Liver (tissue), 7 donors: ENCODE measurements at regions not wholly inside any gene's neighbourhood (a gene's known extent, or its start where the extent isn't known, plus 50 kb on each side); places are given as distances from the start of the nearest gene placed in this dataset.

Source experiments
- DNase-seq: peaks from one replicate; pipeline ENCODE4 v3.0.0-alpha.2; 2017; ENCODE audit warnings: low spot score
- H3K27ac ChIP-seq, 2 donors: one replicate each; pipeline ENCODE4 v1.7.0; 2013; ENCODE audit warnings: inconsistent platforms in 2 of 2, low read length in 2 of 2, control low read depth in 1 of 2, low read depth in 1 of 2, mild to moderate bottlenecking in 1 of 2
- H3K27me3 ChIP-seq, 4 donors: one replicate each; pipeline versions ENCODE4 v1.6.1 to v1.7.0; 2013; ENCODE audit warnings: low read length in 3 of 4, inconsistent platforms in 1 of 4, mild to moderate bottlenecking in 1 of 4, moderate library complexity in 1 of 4; ENCODE audit not compliant: control insufficient read depth in 4 of 4, insufficient read depth in 4 of 4
- H3K36me3 ChIP-seq, 4 donors: one replicate each; pipeline versions ENCODE4 v1.6.1 to v1.7.0; 2013; ENCODE audit warnings: low read length in 3 of 4, mild to moderate bottlenecking in 3 of 4, low read depth in 1 of 4, moderate library complexity in 1 of 4; ENCODE audit not compliant: control insufficient read depth in 4 of 4, insufficient read depth in 3 of 4
- H3K4me1 ChIP-seq, 4 donors: one replicate each; pipeline versions ENCODE4 v1.6.1 to v1.7.0; 2013; ENCODE audit warnings: low read length in 3 of 4, mild to moderate bottlenecking in 3 of 4, moderate library complexity in 1 of 4; ENCODE audit not compliant: control insufficient read depth in 4 of 4, insufficient read depth in 4 of 4
- H3K4me3 ChIP-seq, 3 donors: one replicate each; pipeline versions ENCODE4 v1.6.1 to v1.7.0; 2013; ENCODE audit warnings: low read length in 3 of 3, control low read depth in 1 of 3, low read depth in 1 of 3, mild to moderate bottlenecking in 1 of 3
- H3K9ac ChIP-seq, 2 donors: one replicate each; pipeline ENCODE4 v1.7.0; 2013; ENCODE audit warnings: low read length in 2 of 2, mild to moderate bottlenecking in 2 of 2, moderate library complexity in 2 of 2, control low read depth in 1 of 2, low read depth in 1 of 2
- H3K9me3 ChIP-seq, 4 donors: one replicate each; pipeline versions ENCODE4 v1.6.1 to v1.7.0; 2013; ENCODE audit warnings: low read length in 3 of 4; ENCODE audit not compliant: control insufficient read depth in 4 of 4
- ATF3 ChIP-seq: IDR thresholded peaks from 2 replicates; pipeline ENCODE4 v1.6.1; 2016; ENCODE audit warnings: antibody characterized with exemption
- EGR1 ChIP-seq, 2 donors: IDR thresholded peaks; 2 replicates each; pipeline ENCODE4 v1.6.1; 2016 to 2018; ENCODE audit warnings: antibody characterized with exemption in 2 of 2, low read depth in 2 of 2
- FOXA2 ChIP-seq: IDR thresholded peaks from 2 replicates; pipeline ENCODE4 v1.6.1; 2016; ENCODE audit warnings: antibody characterized with exemption
- HNF4A ChIP-seq, 2 donors: conservative IDR thresholded peaks; 2 replicates each; pipeline ENCODE4 v1.6.1; 2016; ENCODE audit warnings: antibody characterized with exemption in 2 of 2, mild to moderate bottlenecking in 2 of 2
- JUND ChIP-seq, 2 donors: IDR thresholded peaks; 2 replicates each; pipeline ENCODE4 v1.6.1; 2016; ENCODE audit warnings: antibody characterized with exemption in 2 of 2
- MAX ChIP-seq: IDR thresholded peaks from 2 replicates; pipeline ENCODE4 v1.6.1; 2016; ENCODE audit warnings: antibody characterized with exemption
- NR2F2 ChIP-seq: IDR thresholded peaks from 2 replicates; pipeline ENCODE4 v1.6.1; 2016; ENCODE audit warnings: antibody characterized with exemption
- REST ChIP-seq: IDR thresholded peaks from 2 replicates; pipeline ENCODE4 v1.6.1; 2016; ENCODE audit warnings: antibody characterized with exemption, mild to moderate bottlenecking
- TAF1 ChIP-seq: conservative IDR thresholded peaks from 2 replicates; pipeline ENCODE4 v1.6.1; 2016; ENCODE audit warnings: antibody characterized with exemption, mild to moderate bottlenecking
- YY1 ChIP-seq: IDR thresholded peaks from 2 replicates; pipeline ENCODE4 v1.6.1; 2016; ENCODE audit warnings: antibody characterized with exemption, mild to moderate bottlenecking
- ZBTB33 ChIP-seq: IDR thresholded peaks from 2 replicates; pipeline ENCODE4 v1.6.1; 2016; ENCODE audit warnings: antibody characterized with exemption
- WGBS: extraction: QIAGEN DNeasy Blood & Tissue Kit; methylation state at CpG from one replicate; pipeline ENCODE4 v1.1.7; 2013; 5-methylcytosine and 5-hydroxymethylcytosine counted together
- donor health status: healthy.
- donor health status: healthy.
- donor health status: healthy.
- donor health status: healthy.

- DNase-seq = no peak
- Histone ChIP-seq H3K27me3 (peaks cover 0 to 3% (median 1%) of the 10 kb centered on the region in 4 donors), H3K9me3 (no peaks in the 10 kb centered on the region), H3K4me1 (no peaks in the 10 kb centered on the region), H3K27ac (no peak overlapping the region), H3K4me3 (no peak overlapping the region), H3K9ac (no peak overlapping the region), H3K36me3 (no peaks in the 10 kb centered on the region)
- 78% methylated on average over 2 of the region's 2 CpGs for WGBS
- TF ChIP-seq NR2F2 (no peak), YY1 (no peak), TAF1 (no peak), REST (no peak)
These were observed 92.1 kb upstream of the TAF11L2 start for GRCh38 chr5:17405976-17406375.

- no peak overlapping the region for H3K9ac ChIP-seq
- H3K27me3 ChIP-seq = peaks cover 0 to 3% (median 0%) of the 10 kb centered on the region in 4 donors
- WGBS = 70% methylated on average over 2 of the region's 2 CpGs
- no peak overlapping the region for H3K27ac ChIP-seq
- no peaks in the 10 kb centered on the region for H3K9me3 ChIP-seq
- TF ChIP-seq NR2F2 (no peak), ATF3 (no peak), MAX (no peak), ZBTB33 (no peak), HNF4A (conservative IDR thresholded peaks at IDR 0.05) (no peak), FOXA2 (no peak), JUND (IDR thresholded peaks at IDR 0.05) (no peak)
- H3K4me1 ChIP-seq = no peaks in the 10 kb centered on the region
- no peak overlapping the region for H3K4me3 ChIP-seq
- DNase-seq = no peak
- no peaks in the 10 kb centered on the region for H3K36me3 ChIP-seq
These were observed 91.6 kb upstream of the TAF11L2 start for GRCh38 chr5:17406423-17406838.

- no peaks in the 10 kb centered on the region for H3K4me1 ChIP-seq
- no peaks in the 10 kb centered on the region for H3K9me3 ChIP-seq
- no peaks in the 10 kb centered on the region for H3K27me3 ChIP-seq
- no peak for DNase-seq
- no peak for TF ChIP-seq ZBTB33
- no peak for TF ChIP-seq YY1
- TF ChIP-seq JUND (IDR thresholded peaks at IDR 0.05) = no peak
- no peak for TF ChIP-seq REST
- no peak for TF ChIP-seq MAX
- no peak for TF ChIP-seq EGR1 (IDR thresholded peaks at IDR 0.05; ENCODE audit: low read depth in 2 of 2)
- no peak for TF ChIP-seq HNF4A (conservative IDR thresholded peaks at IDR 0.05)
- no peak overlapping the region for H3K27ac ChIP-seq
- H3K9ac ChIP-seq = no peak overlapping the region
- no peaks in the 10 kb centered on the region for H3K36me3 ChIP-seq
- WGBS = 75% methylated on average over 11 of the region's 11 CpGs
- H3K4me3 ChIP-seq = no peak overlapping the region
These were observed 86.3 kb upstream of the TAF11L2 start for GRCh38 chr5:17411436-17412402.
